Omental fat pad (tissue), 3 donors: ENCODE measurements at regions not wholly inside any gene's neighbourhood (a gene's known extent, or its start where the extent isn't known, plus 50 kb on each side); places are given as distances from the start of the nearest gene placed in this dataset.
"Not testable (repeated sequence)": the region's sequence is repeated elsewhere in the genome, so short reads cannot be mapped to it uniquely, and the experiment has no call there.

Experiments
- ATAC-seq: fragments of 150-250 bp; one replicate; pipeline ENCODE4 v1.9.1; 2016; ENCODE audit warnings: mild to moderate bottlenecking, moderate library complexity; ENCODE audit not compliant: low FRiP score
- DNase-seq: peaks from one replicate; pipeline ENCODE4 v3.0.0-alpha.2; 2019; ENCODE audit warnings: low spot score
- TF ChIP-seq, protein P1 (sequence below), 3 donors: fragments of 450-650 bp; IDR thresholded peaks; one replicate each; pipeline ENCODE4 v1.5.1; 2016 to 2017; ENCODE audit warnings: antibody characterized with exemption in 3 of 3, mild to moderate bottlenecking in 3 of 3, moderate library complexity in 2 of 3

DNA sequence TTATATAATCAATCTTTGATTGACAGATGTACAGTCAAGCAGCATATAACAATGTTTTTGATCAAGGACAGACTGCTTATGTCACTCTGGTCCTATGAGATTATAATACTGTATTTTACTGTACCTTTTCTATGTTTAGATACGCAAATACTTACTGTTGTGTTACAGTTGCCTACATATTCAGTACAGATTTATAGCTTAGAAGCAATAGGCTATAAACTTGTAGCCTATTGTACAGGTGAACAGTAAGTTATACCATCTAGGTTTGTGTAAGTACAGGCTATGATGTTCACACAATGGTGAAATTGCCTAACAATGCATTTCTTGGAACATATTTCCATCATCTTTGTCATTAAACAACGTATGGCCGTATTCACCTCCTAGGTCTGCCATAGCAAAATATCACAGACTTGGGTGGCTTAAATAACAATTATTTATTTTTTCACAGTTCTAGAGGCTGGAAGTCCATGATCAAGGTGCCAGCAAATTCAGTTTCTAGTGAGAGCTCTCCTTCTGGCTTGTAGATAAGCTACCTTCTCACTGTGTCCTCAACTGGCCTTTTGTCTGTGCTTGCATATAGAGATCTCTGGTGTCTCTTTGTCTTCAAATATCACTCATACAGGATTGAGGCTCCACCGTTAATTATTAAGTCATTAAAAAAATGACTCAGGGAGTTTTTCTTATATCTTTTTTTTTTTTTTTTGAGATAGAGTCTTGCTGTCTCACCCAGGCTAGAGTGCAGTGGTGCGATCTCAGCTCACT, 89.1 kb downstream of the EBLN2 start:
- TF ChIP-seq, protein P1, sequence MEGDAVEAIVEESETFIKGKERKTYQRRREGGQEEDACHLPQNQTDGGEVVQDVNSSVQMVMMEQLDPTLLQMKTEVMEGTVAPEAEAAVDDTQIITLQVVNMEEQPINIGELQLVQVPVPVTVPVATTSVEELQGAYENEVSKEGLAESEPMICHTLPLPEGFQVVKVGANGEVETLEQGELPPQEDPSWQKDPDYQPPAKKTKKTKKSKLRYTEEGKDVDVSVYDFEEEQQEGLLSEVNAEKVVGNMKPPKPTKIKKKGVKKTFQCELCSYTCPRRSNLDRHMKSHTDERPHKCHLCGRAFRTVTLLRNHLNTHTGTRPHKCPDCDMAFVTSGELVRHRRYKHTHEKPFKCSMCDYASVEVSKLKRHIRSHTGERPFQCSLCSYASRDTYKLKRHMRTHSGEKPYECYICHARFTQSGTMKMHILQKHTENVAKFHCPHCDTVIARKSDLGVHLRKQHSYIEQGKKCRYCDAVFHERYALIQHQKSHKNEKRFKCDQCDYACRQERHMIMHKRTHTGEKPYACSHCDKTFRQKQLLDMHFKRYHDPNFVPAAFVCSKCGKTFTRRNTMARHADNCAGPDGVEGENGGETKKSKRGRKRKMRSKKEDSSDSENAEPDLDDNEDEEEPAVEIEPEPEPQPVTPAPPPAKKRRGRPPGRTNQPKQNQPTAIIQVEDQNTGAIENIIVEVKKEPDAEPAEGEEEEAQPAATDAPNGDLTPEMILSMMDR (IDR thresholded peaks at IDR 0.05) = no peak
- ATAC-seq (no peak), DNase-seq (no peak)

DNA sequence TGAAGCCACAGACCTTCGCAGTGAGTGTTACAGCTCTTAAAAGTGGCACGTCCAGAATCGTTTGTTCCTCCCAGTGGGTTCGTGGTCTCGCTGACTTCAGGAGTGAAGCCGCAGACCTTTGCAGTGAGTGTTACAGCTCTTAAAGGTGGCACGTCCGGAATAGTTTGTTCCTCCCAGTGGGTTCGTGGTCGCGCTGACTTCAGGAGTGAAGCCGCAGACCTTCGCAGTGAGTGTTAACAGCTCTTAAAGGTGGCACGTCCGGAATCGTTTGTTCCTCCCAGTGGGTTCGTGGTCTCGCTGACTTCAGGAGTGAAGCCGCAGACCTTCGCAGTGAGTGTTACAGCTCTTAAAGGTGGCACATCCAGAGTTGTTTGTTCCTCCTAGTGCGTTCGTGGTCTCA, 91.1 kb downstream of the EBLN2 start:
- not testable (repeated sequence) for ATAC-seq, DNase-seq

DNA sequence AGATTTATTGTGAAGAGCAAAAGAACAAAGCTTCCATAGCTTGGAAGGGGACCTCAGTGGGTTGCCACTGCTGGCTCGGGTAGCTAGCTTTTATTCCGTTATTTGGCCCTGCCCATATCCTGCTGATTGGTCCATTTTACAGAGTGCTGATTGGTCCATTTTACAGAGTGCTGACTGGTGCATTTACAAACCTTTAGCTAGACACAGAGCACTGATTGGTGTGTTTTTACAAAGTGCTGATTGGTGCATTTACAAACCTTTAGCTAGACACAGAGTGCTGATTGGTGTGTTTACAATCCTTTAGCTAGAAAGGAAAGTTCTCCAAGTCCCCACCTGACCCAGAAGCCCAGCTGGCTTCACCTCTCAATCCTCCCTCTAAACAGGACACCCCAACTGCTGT, 91.6 kb downstream of the EBLN2 start:
- ATAC-seq, DNase-seq: not testable (repeated sequence)

DNA sequence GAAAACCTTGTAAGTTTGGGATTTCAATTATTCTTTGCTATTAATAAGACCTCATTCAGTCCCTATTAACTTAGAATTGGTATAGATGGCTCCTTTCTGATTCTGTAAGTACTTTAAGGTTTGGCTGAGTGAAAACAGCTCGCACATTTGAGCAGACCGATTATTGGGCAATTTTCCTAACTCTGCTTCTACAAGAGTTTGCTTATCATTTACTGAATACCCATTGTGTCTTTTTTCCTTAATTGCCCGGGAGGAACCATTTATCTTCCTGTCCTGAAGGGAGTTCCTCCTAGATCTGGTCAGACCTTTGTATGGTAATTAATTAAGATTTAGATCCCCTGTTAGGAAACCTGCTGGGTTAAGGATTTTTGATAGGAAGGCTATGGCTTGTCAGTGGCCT, 92.8 kb downstream of the EBLN2 start:
- not testable (repeated sequence) for DNase-seq, ATAC-seq

DNA sequence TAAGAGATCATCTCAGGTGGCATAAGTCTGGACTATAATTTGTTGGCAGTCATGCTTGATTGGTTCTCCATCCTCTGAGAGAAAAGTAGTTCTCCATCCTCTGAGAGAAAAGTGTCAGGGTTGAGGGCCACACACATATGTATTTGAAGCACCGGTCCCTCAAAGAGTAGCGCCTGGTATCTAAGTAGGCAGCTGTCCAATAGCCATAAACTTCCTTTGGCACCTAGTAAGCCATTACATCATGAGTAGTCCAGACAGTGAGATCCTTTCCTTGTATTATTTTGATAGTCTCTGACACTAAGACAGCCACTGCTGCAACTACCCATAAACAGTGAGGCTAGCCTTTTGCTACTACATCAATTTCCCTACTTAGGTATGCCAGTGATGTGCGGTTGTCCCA, 94.0 kb downstream of the EBLN2 start:
- not testable (repeated sequence) for DNase-seq, ATAC-seq

DNA sequence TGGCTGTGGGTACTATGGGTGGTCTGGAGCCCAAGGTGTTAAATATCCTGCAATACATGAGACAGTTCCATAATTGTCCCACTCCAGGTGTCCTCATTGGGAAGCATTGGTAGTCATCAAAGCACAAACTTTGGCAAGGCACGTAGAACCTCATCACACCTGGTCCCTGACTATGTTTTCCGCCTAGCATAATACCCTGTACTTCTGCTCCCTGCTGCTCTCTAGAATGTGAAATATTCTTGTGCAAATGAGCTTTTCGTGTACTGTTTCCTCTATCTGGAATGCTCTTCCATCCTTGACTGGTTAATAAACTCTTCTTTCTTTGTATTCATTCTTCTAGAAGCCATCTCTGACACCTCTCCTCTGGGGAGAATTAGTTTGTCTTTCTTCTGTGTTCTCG, 103.2 kb downstream of the EBLN2 start:
- DNase-seq (no peak), ATAC-seq (no peak)
- TF ChIP-seq, protein P1 (IDR thresholded peaks at IDR 0.05) = no peak

DNA sequence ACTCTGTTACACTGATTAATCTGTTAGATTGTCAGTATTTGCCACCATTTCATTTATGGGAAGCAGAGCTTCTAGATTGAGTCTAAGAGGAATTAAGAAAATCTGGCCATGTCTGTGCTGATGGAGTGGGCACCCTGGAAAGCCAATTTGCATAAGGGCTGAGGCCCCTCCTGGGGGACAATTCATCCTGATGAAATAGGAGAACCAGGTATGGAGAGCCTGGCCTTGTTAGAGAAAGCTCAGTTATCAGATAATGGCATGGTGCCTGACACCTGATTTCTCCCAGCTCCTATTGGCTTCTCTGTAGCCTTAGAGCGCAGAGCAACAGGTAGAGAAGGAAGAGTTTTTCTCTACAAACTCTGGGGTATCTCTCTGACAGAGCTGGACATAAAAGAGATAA, 114.2 kb downstream of the EBLN2 start:
- DNase-seq (no peak), ATAC-seq (no peak)
- TF ChIP-seq, protein P1 (IDR thresholded peaks at IDR 0.05) = no peak

DNA sequence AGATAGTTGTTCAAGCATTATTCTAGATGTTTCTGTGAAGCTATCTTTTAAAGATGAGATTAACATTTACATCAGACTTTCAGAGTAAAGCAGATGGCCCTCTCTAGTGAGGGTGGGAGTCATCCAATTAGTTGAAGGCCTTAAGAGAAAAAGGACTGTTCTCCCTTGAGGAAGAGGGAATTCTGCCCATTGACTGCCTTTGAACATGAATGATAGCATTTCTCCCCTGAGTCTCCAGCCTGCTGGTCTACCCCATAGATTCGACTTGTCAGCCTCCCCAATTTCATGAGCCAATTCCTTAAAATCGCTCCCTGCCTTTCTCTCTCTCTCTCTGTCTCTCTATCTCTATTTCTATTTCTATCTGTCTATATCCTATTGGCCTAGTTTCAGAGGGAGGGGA, 115.5 kb downstream of the EBLN2 start:
- no peak for ATAC-seq
- TF ChIP-seq, protein P1 (IDR thresholded peaks at IDR 0.05) = no peak
- no peak for DNase-seq

DNA sequence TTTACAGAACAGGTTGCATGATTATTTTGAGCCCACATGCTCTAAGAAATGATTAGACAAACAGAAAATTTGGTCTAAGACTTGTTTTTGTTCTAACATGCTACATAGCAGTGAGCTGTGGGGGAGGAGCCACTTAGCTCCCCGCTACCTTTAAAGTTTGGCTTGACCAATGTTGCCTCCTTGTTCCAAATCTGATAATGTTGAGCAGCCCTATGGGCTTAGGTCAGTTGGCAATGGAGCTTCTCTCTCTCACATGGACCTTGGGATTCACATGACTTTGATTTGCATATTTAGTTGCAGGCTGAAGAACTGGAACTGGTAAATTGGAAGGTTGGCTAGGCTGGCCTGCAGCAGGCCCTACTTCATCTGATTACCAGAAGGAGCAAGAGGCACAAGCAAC, 116.4 kb downstream of the EBLN2 start:
- ATAC-seq = no peak
- TF ChIP-seq, protein P1 (IDR thresholded peaks at IDR 0.05) = no peak
- no peak for DNase-seq
